Loucy (cell line): ENCODE measurements at regions not wholly inside any gene's neighbourhood (a gene's known extent, or its start where the extent isn't known, plus 50 kb on each side); places are given as distances from the start of the nearest gene placed in this dataset.

ENCODE experiments used
- H2AFZ ChIP-seq: fragments of 200-600 bp; sonication (generic); 2 replicates; pipeline ENCODE4 v1.6.0; 2016; ENCODE audit warnings: antibody characterized with exemption, mild to moderate bottlenecking, low read length, moderate library complexity
- H3F3A ChIP-seq: fragments of 200-600 bp; 2 replicates; pipeline ENCODE4 v1.6.0; 2016; ENCODE audit warnings: antibody characterized with exemption, low read depth, mild to moderate bottlenecking
- H3K27me3 ChIP-seq: fragments of 200-600 bp; sonication (generic); 2 replicates; pipeline ENCODE4 v1.6.1; 2014; ENCODE audit warnings: low read length, mild to moderate bottlenecking; ENCODE audit not compliant: insufficient read depth, poor library complexity, severe bottlenecking
- H3K36me3 ChIP-seq: fragments of 200-600 bp; sonication (generic); 2 replicates; pipeline ENCODE4 v1.6.1; 2016; ENCODE audit warnings: low read length; ENCODE audit not compliant: insufficient read depth
- H3K4me1 ChIP-seq: fragments of 200-600 bp; sonication (generic); 2 replicates; pipeline ENCODE4 v1.5.1; 2014; ENCODE audit warnings: low read length, mild to moderate bottlenecking; ENCODE audit not compliant: insufficient read depth, poor library complexity, severe bottlenecking
- H3K4me2 ChIP-seq: fragments of 200-600 bp; sonication (generic); 2 replicates; pipeline ENCODE4 v1.6.0; 2014; ENCODE audit warnings: antibody characterized with exemption, low read length, low read depth, mild to moderate bottlenecking; ENCODE audit not compliant: poor library complexity, severe bottlenecking
- H3K4me3 ChIP-seq: fragments of 200-600 bp; sonication (generic); 2 replicates; pipeline ENCODE4 v1.5.1; 2014; ENCODE audit warnings: low read length, mild to moderate bottlenecking, mixed read lengths; ENCODE audit not compliant: poor library complexity, severe bottlenecking
- H3K79me2 ChIP-seq: fragments of 200-600 bp; sonication (generic); 2 replicates; pipeline ENCODE4 v1.6.1; 2014; ENCODE audit warnings: low read length; ENCODE audit not compliant: insufficient read depth
- H3K9ac ChIP-seq: fragments of 200-600 bp; sonication (generic); 2 replicates; pipeline ENCODE4 v1.6.0; 2014; ENCODE audit warnings: mild to moderate bottlenecking, low read depth, low read length, moderate library complexity; ENCODE audit not compliant: poor library complexity, severe bottlenecking
- H3K9me2 ChIP-seq: fragments of 200-600 bp; sonication (generic); replicated peaks from 2 replicates; pipeline ENCODE4 v1.6.1; 2016; ENCODE audit warnings: low read depth, low read length, mixed read lengths
- H3K9me3 ChIP-seq: fragments of 200-600 bp; sonication (generic); 2 replicates; pipeline ENCODE4 v1.6.1; 2014; ENCODE audit warnings: mild to moderate bottlenecking, antibody characterized with exemption, low read length, low read depth; ENCODE audit not compliant: insufficient read depth
- H4K20me1 ChIP-seq: fragments of 200-600 bp; sonication (generic); 2 replicates; pipeline ENCODE4 v1.6.0; 2014; ENCODE audit warnings: antibody characterized with exemption, low read length, mild to moderate bottlenecking; ENCODE audit not compliant: insufficient read depth, poor library complexity, severe bottlenecking
- EZH2phosphoT487 ChIP-seq: fragments of 200-600 bp; IDR thresholded peaks from 2 replicates; pipeline ENCODE4 v1.6.1; 2018; ENCODE audit warnings: antibody characterized with exemption, mild to moderate bottlenecking, moderate library complexity, borderline replicate concordance
- TF ChIP-seq, protein P1 (sequence below): fragments of 200-600 bp; sonication (generic); conservative IDR thresholded peaks from 2 replicates; pipeline ENCODE4 v1.5.1; 2014; ENCODE audit warnings: mild to moderate bottlenecking, antibody characterized with exemption, low read length

DNA sequence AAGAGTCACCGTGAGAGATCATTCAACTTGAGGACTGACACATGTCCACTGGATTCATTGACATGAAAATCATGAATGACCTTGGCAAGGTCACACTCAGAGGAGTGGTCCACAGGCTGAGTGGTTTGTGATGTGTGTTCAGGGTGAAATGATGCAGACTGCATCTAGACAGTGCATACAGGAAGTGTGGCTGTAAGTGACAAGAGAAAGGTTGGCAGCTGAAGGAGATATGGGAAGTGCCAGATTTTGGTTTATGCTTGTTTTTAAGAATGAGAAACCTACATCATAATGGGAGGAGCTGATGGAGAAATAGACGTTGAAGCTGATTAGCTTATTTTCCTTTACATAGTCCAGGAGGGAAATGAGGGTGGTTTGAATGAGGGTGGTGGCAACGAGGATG is 64.8 kb upstream of the VIPR2 start:
- no peak overlapping the region for H3K4me3 ChIP-seq
- no peaks in the 10 kb centered on the region for H3K4me1 ChIP-seq
- H3K9me2 ChIP-seq = no peaks in the 10 kb centered on the region
- H3K27me3 ChIP-seq = no peaks in the 10 kb centered on the region
- H3K4me2 ChIP-seq = no peak overlapping the region
- TF ChIP-seq, protein P1, sequence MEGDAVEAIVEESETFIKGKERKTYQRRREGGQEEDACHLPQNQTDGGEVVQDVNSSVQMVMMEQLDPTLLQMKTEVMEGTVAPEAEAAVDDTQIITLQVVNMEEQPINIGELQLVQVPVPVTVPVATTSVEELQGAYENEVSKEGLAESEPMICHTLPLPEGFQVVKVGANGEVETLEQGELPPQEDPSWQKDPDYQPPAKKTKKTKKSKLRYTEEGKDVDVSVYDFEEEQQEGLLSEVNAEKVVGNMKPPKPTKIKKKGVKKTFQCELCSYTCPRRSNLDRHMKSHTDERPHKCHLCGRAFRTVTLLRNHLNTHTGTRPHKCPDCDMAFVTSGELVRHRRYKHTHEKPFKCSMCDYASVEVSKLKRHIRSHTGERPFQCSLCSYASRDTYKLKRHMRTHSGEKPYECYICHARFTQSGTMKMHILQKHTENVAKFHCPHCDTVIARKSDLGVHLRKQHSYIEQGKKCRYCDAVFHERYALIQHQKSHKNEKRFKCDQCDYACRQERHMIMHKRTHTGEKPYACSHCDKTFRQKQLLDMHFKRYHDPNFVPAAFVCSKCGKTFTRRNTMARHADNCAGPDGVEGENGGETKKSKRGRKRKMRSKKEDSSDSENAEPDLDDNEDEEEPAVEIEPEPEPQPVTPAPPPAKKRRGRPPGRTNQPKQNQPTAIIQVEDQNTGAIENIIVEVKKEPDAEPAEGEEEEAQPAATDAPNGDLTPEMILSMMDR = no peak
- no peak for TF ChIP-seq EZH2phosphoT487
- no peaks in the 10 kb centered on the region for H3K79me2 ChIP-seq
- no peaks in the 10 kb centered on the region for H4K20me1 ChIP-seq
- H3F3A ChIP-seq = no peaks in the 10 kb centered on the region
- no peaks in the 10 kb centered on the region for H3K36me3 ChIP-seq
- no peak overlapping the region for H2AFZ ChIP-seq
- peaks cover 10% of the 10 kb centered on the region; the same call in 1 of the 2 replicates for H3K9me3 ChIP-seq
- no peak overlapping the region for H3K9ac ChIP-seq

DNA sequence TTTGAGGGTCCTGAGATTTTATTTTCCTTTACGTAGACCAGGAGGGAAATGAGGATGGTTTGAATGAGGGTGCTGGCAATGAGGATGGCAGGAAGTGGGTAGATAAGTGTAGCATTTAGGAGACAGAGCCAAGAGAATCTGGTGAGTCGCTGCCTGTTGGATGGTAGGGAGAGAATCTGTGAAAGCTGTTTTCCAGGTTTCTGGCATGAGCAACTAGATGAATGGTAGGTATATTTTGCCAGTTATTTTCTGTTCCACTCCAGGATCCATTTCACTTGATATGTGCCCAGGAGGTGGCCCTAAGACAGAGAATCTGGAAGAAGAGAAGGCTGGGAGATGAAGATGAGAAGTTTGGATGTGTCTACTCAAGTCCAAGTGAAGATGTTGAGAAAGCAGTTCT is 63.3 kb upstream of the VIPR2 start:
- no peak overlapping the region for H3K4me2 ChIP-seq
- H3K27me3 ChIP-seq = no peaks in the 10 kb centered on the region
- TF ChIP-seq EZH2phosphoT487 = no peak
- TF ChIP-seq, protein P1 = no peak

DNA sequence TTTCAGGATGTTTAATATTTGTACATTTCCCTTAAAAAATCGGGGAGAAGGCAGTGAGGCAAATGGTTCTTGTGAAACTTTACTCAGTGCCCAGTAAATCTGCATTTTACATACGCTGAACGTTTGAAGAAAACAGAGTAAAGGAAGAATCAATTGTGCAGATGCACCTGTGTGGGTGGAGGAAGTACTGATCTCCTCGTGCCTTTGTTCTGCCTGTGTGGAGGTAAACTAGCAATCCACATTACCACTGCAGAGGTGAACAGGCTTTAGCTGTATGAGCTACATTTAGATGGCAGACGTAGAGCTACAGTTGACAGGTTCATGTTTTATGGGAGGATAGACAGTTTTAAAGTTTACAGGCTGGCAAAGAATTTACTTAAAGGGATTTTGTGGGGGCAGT is 62.7 kb upstream of the VIPR2 start:
- H3K4me1 ChIP-seq = no peaks in the 10 kb centered on the region
- no peaks in the 10 kb centered on the region for H3K27me3 ChIP-seq
- TF ChIP-seq, protein P1 = no peak
- no peak for TF ChIP-seq EZH2phosphoT487
- no peak overlapping the region for H3K4me3 ChIP-seq
- no peak overlapping the region for H2AFZ ChIP-seq
- H3K9ac ChIP-seq = no peak overlapping the region
- H3K36me3 ChIP-seq = no peaks in the 10 kb centered on the region
- H4K20me1 ChIP-seq = no peaks in the 10 kb centered on the region
- H3K9me2 ChIP-seq = no peaks in the 10 kb centered on the region
- H3K4me2 ChIP-seq = no peak overlapping the region
- peaks cover 8% of the 10 kb centered on the region; the same call in 1 of the 2 replicates for H3K9me3 ChIP-seq
- H3F3A ChIP-seq = no peaks in the 10 kb centered on the region
- H3K79me2 ChIP-seq = no peaks in the 10 kb centered on the region

More for the DNA sequence above, 63.3 kb upstream of the VIPR2 start:
- H2AFZ ChIP-seq = no peak overlapping the region
- no peaks in the 10 kb centered on the region for H3K36me3 ChIP-seq
- no peaks in the 10 kb centered on the region for H3K4me1 ChIP-seq
- no peaks in the 10 kb centered on the region for H3F3A ChIP-seq
- H3K4me3 ChIP-seq = no peak overlapping the region
- no peak overlapping the region for H3K9ac ChIP-seq
- H4K20me1 ChIP-seq = no peaks in the 10 kb centered on the region
- peaks cover 8% of the 10 kb centered on the region; the same call in 1 of the 2 replicates for H3K9me3 ChIP-seq
- H3K79me2 ChIP-seq = no peaks in the 10 kb centered on the region
- H3K9me2 ChIP-seq = no peaks in the 10 kb centered on the region
